BE2C (cell line): ENCODE measurements at regions not wholly inside any gene's neighbourhood (a gene's known extent, or its start where the extent isn't known, plus 50 kb on each side); places are given as distances from the start of the nearest gene placed in this dataset.
"Not testable (repeated sequence)": the region's sequence is repeated elsewhere in the genome, so short reads cannot be mapped to it uniquely, and the experiment has no call there.

ENCODE experiments used
- DNase-seq: peaks from one replicate; pipeline ENCODE4 v3.0.0-alpha.2; 2020
- H3K27me3 ChIP-seq: fragments of 250-450 bp; sonication (Bioruptor Pico); 2 replicates; pipeline ENCODE4 v1.5.1; 2020; ENCODE audit warnings: mild to moderate bottlenecking
- H3K36me3 ChIP-seq: fragments of 250-450 bp; sonication (Bioruptor Pico); 2 replicates; pipeline ENCODE4 v1.5.1; 2020; ENCODE audit warnings: mild to moderate bottlenecking
- H3K4me1 ChIP-seq: fragments of 250-450 bp; sonication (Bioruptor Pico); 2 replicates; pipeline ENCODE4 v1.5.1; 2020
- H3K4me3 ChIP-seq: 2 replicates; pipeline ENCODE4 v1.5.1; 2011; ENCODE audit warnings: low read depth, low read length
- H3K9me3 ChIP-seq: fragments of 250-450 bp; sonication (Bioruptor Pico); 2 replicates; pipeline ENCODE4 v1.5.1; 2020
- CTCF ChIP-seq: IDR thresholded peaks from 2 replicates; pipeline ENCODE4 v1.5.1; 2012; ENCODE audit warnings: mild to moderate bottlenecking, low read depth, low read length

- Histone ChIP-seq H3K9me3 (no peaks in the 10 kb centered on the region), H3K4me3 (no peak overlapping the region), H3K4me1 (no peaks in the 10 kb centered on the region), H3K27me3 (no peaks in the 10 kb centered on the region), H3K36me3 (no peaks in the 10 kb centered on the region)
- TF ChIP-seq CTCF: no peak
- no peak for DNase-seq
Measured at GRCh38 chr21:28858424-28858823, 134.3 kb downstream of the LTN1 start.

GRCh38 chr21:28857752-28858151 is 134.9 kb downstream of the LTN1 start:
- no peaks in the 10 kb centered on the region for H3K4me1 ChIP-seq
- no peak for TF ChIP-seq CTCF
- no peaks in the 10 kb centered on the region for H3K36me3 ChIP-seq
- no peak for DNase-seq
- H3K9me3 ChIP-seq: no peaks in the 10 kb centered on the region
- H3K4me3 ChIP-seq: no peak overlapping the region
- no peaks in the 10 kb centered on the region for H3K27me3 ChIP-seq

- Histone ChIP-seq H3K27me3 (no peaks in the 10 kb centered on the region), H3K36me3 (no peaks in the 10 kb centered on the region), H3K4me1 (no peaks in the 10 kb centered on the region), H3K4me3 (no peak overlapping the region), H3K9me3 (no peaks in the 10 kb centered on the region)
- no peak for TF ChIP-seq CTCF
- no peak for DNase-seq
Measured at GRCh38 chr21:28856588-28857250, 136.0 kb downstream of the LTN1 start.

- H3K36me3 ChIP-seq: no peaks in the 10 kb centered on the region
- no peaks in the 10 kb centered on the region for H3K27me3 ChIP-seq
Measured at GRCh38 chr21:28852706-28853105, 140.0 kb downstream of the LTN1 start.

GRCh38 chr21:28851645-28852044 is 141.0 kb downstream of the LTN1 start:
- no peak for DNase-seq
- TF ChIP-seq CTCF: no peak
- Histone ChIP-seq H3K4me3 (no peak overlapping the region), H3K4me1 (no peaks in the 10 kb centered on the region), H3K9me3 (no peaks in the 10 kb centered on the region), H3K36me3 (no peaks in the 10 kb centered on the region), H3K27me3 (no peaks in the 10 kb centered on the region)

More at GRCh38 chr21:28852706-28853105, 140.0 kb downstream of the LTN1 start:
- H3K9me3 ChIP-seq: no peaks in the 10 kb centered on the region
- no peak for TF ChIP-seq CTCF
- no peaks in the 10 kb centered on the region for H3K4me1 ChIP-seq
- no peak for DNase-seq
- H3K4me3 ChIP-seq: no peak overlapping the region

- not testable (repeated sequence) for H3K36me3 ChIP-seq, H3K4me1 ChIP-seq, H3K27me3 ChIP-seq, DNase-seq, H3K4me3 ChIP-seq, H3K9me3 ChIP-seq
Measured at GRCh38 chr21:28839237-28839636, 153.4 kb downstream of the LTN1 start.

- H3K36me3 ChIP-seq, H3K4me1 ChIP-seq, DNase-seq: not testable (repeated sequence)
Measured at GRCh38 chr21:28837426-28837825, 155.3 kb downstream of the LTN1 start.

GRCh38 chr21:28836588-28836987 is 156.1 kb downstream of the LTN1 start:
- not testable (repeated sequence) for H3K9me3 ChIP-seq, DNase-seq, H3K36me3 ChIP-seq, H3K4me3 ChIP-seq, H3K4me1 ChIP-seq, H3K27me3 ChIP-seq

More at GRCh38 chr21:28837426-28837825, 155.3 kb downstream of the LTN1 start:
- not testable (repeated sequence) for H3K4me3 ChIP-seq, H3K27me3 ChIP-seq, H3K9me3 ChIP-seq
